Nephron progenitor cell (in vitro differentiated cells): ENCODE measurements at regions not wholly inside any gene's neighbourhood (a gene's known extent, or its start where the extent isn't known, plus 50 kb on each side); places are given as distances from the start of the nearest gene placed in this dataset.

Experiments
- DNase-seq: peaks from one replicate; pipeline ENCODE4 v3.0.0; 2021
- H3K27ac Mint-ChIP-seq: 2 replicates; pipeline ENCODE4 v1.8.0; 2021; ENCODE audit warnings: mild to moderate bottlenecking, moderate library complexity, mixed read lengths
- H3K27me3 Mint-ChIP-seq: 2 replicates; pipeline ENCODE4 v1.8.0; 2021; ENCODE audit warnings: mild to moderate bottlenecking, low read depth, mixed read lengths; ENCODE audit not compliant: poor library complexity
- H3K36me3 Mint-ChIP-seq: 2 replicates; pipeline ENCODE4 v1.8.0; 2021; ENCODE audit warnings: low read depth, mixed read lengths
- H3K4me1 Mint-ChIP-seq: 2 replicates; pipeline ENCODE4 v1.8.0; 2021; ENCODE audit warnings: mixed read lengths
- H3K4me3 Mint-ChIP-seq: 2 replicates; pipeline ENCODE4 v1.8.0; 2021; ENCODE audit warnings: mild to moderate bottlenecking, moderate library complexity, mixed read lengths
- H3K9me3 Mint-ChIP-seq: 2 replicates; pipeline ENCODE4 v1.8.0; 2021; ENCODE audit warnings: mild to moderate bottlenecking, moderate library complexity, mixed read lengths
- CTCF ChIP-seq: fragments of 200-600 bp; sonication (generic); IDR thresholded peaks from 2 replicates; pipeline ENCODE4 v1.5.0; 2021; ENCODE audit warnings: antibody characterized with exemption

- Mint-ChIP-seq H3K27me3 (peaks cover 7% of the 10 kb centered on the region), H3K27ac (no peak overlapping the region), H3K9me3 (no peaks in the 10 kb centered on the region), H3K4me3 (no peak overlapping the region), H3K4me1 (peaks cover 10% of the 10 kb centered on the region), H3K36me3 (no peaks in the 10 kb centered on the region)
- no peak for TF ChIP-seq CTCF
- DNase-seq, result no peak
Observed at GRCh38 chr1:184255560-184255959, 131.3 kb upstream of the C1orf21 start.

GRCh38 chr1:184257873-184258272, 129.0 kb upstream of the C1orf21 start:
- no peak for TF ChIP-seq CTCF
- DNase-seq, result no peak
- no peaks in the 10 kb centered on the region for H3K9me3 Mint-ChIP-seq
- H3K4me1 Mint-ChIP-seq, result peaks cover 10% of the 10 kb centered on the region
- H3K27ac Mint-ChIP-seq, result no peak overlapping the region
- H3K27me3 Mint-ChIP-seq, result peaks cover 10% of the 10 kb centered on the region
- no peak overlapping the region for H3K4me3 Mint-ChIP-seq
- no peaks in the 10 kb centered on the region for H3K36me3 Mint-ChIP-seq

- TF ChIP-seq CTCF, result no peak
- H3K27me3 Mint-ChIP-seq, result peaks cover 10% of the 10 kb centered on the region
- DNase-seq, result no peak
- H3K4me1 Mint-ChIP-seq, result peaks cover 10% of the 10 kb centered on the region
- no peak overlapping the region for H3K27ac Mint-ChIP-seq
- no peaks in the 10 kb centered on the region for H3K36me3 Mint-ChIP-seq
- H3K4me3 Mint-ChIP-seq, result no peak overlapping the region
- no peaks in the 10 kb centered on the region for H3K9me3 Mint-ChIP-seq
Observed at GRCh38 chr1:184258525-184258924, 128.3 kb upstream of the C1orf21 start.

- peaks cover 10% of the 10 kb centered on the region for H3K4me1 Mint-ChIP-seq
- no peaks in the 10 kb centered on the region for H3K36me3 Mint-ChIP-seq
- H3K4me3 Mint-ChIP-seq, result no peak overlapping the region
- no peak overlapping the region for H3K27ac Mint-ChIP-seq
- no peaks in the 10 kb centered on the region for H3K9me3 Mint-ChIP-seq
- TF ChIP-seq CTCF, result no peak
- peaks cover 15% of the 10 kb centered on the region for H3K27me3 Mint-ChIP-seq
- DNase-seq, result no peak
Observed at GRCh38 chr1:184260382-184260781, 126.4 kb upstream of the C1orf21 start.

- DNase-seq, result no peak
- no peaks in the 10 kb centered on the region for H3K36me3 Mint-ChIP-seq
- H3K4me3 Mint-ChIP-seq, result no peak overlapping the region
- H3K9me3 Mint-ChIP-seq, result no peaks in the 10 kb centered on the region
- TF ChIP-seq CTCF, result no peak
- no peak overlapping the region for H3K27ac Mint-ChIP-seq
- no peaks in the 10 kb centered on the region for H3K4me1 Mint-ChIP-seq
- peaks cover 9% of the 10 kb centered on the region for H3K27me3 Mint-ChIP-seq
Observed at GRCh38 chr1:184262109-184262508, 124.7 kb upstream of the C1orf21 start.

- no peaks in the 10 kb centered on the region for H3K36me3 Mint-ChIP-seq
- no peak overlapping the region for H3K4me3 Mint-ChIP-seq
- peaks cover 5% of the 10 kb centered on the region for H3K27me3 Mint-ChIP-seq
Observed at GRCh38 chr1:184267747-184268146, 119.1 kb upstream of the C1orf21 start.

More at GRCh38 chr1:184267747-184268146, 119.1 kb upstream of the C1orf21 start:
- Mint-ChIP-seq H3K9me3 (no peaks in the 10 kb centered on the region), H3K27ac (no peak overlapping the region), H3K4me1 (peaks cover 15% of the 10 kb centered on the region)
- TF ChIP-seq CTCF, result no peak
- DNase-seq, result no peak
